Cardiac fibroblast (primary cell): ENCODE measurements at regions not wholly inside any gene's neighbourhood (a gene's known extent, or its start where the extent isn't known, plus 50 kb on each side); places are given as distances from the start of the nearest gene placed in this dataset.
A peak's percentile ranks its signal among the peaks of the same experiment; 100 is the strongest.

ENCODE experiments used
- DNase-seq, 2 donors: peaks; one replicate each; pipeline versions ENCODE4 v3.0.0 to v3.0.0-alpha.2; 2010; ENCODE audit warnings: low read depth in 2 of 2
- H3K4me3 ChIP-seq, 2 donors: replicated peaks in 1 of 2; 1 replicate in 1 of 2; 2 replicates in 1 of 2; pipeline ENCODE4 v1.5.1; 2011; ENCODE audit warnings: low read depth in 2 of 2, low read length in 2 of 2, mild to moderate bottlenecking in 2 of 2, moderate library complexity in 1 of 2
- TF ChIP-seq, protein P1 (sequence below): IDR thresholded peaks from one replicate; pipeline ENCODE4 v1.5.1; 2011; ENCODE audit warnings: low read depth, mild to moderate bottlenecking, low read length, inconsistent platforms

DNA sequence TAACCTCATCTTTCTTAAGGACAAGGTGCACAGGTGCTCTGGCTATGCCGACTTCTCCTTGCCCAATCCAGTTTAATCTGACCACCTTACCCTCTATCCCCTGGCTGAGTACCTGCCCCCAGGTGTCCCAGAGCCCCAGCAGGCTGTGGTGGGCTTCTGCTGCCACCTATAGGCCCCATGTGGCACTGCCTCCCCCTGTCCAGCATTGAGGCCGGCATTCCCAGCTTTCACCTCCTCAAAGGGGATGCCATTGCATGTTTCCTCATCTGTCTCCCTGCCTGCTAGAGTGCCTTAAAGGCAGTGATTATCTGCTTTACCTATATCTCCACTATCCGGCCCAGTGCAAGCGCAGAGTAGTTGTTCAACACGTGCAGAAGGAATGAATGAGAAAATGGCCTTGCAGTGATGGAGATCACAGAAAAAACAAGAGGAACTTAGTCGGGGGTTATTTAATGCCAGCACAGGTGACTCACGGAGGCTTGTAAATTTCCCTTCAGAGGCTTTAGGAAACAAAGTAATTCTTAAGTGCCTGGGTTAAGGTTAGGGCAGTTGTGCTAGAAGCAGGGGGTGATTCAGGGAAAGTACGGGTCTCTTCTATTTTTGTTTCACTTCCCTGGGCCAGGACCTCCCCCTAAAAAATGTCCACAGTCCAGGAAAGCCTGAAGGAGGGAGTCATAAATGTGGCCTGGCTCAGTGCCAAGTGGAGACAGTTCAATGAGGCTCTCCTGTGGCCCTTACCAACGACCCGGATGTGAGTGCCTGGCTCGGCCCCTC is 131.8 kb upstream of the NGF start:
- no peak overlapping the region for H3K4me3 ChIP-seq
- DNase-seq, result peak; percentile 51 to 74
- TF ChIP-seq, protein P1, sequence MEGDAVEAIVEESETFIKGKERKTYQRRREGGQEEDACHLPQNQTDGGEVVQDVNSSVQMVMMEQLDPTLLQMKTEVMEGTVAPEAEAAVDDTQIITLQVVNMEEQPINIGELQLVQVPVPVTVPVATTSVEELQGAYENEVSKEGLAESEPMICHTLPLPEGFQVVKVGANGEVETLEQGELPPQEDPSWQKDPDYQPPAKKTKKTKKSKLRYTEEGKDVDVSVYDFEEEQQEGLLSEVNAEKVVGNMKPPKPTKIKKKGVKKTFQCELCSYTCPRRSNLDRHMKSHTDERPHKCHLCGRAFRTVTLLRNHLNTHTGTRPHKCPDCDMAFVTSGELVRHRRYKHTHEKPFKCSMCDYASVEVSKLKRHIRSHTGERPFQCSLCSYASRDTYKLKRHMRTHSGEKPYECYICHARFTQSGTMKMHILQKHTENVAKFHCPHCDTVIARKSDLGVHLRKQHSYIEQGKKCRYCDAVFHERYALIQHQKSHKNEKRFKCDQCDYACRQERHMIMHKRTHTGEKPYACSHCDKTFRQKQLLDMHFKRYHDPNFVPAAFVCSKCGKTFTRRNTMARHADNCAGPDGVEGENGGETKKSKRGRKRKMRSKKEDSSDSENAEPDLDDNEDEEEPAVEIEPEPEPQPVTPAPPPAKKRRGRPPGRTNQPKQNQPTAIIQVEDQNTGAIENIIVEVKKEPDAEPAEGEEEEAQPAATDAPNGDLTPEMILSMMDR, result peak; percentile 99

DNA sequence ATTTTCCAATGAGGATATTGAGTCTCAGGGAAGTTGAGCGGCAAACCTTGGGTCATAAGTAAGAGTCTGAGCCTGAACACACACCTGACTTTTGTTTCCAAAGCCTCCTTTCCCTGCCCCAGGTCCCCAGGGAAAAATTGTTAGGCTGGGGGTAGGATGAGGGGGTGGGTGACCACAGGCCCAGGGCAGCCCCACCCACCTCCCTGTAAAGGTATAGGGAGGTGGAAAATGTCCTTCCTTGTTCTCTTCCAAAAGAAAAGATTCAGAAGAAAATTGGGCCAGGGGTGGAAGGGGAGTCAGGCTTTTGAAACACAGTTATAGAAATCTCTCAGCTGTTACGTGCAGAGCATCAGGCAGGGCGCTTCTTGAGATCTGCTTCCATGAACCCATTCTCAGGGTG is 129.7 kb upstream of the NGF start:
- TF ChIP-seq, protein P1, result no peak
- no peak for DNase-seq

DNA sequence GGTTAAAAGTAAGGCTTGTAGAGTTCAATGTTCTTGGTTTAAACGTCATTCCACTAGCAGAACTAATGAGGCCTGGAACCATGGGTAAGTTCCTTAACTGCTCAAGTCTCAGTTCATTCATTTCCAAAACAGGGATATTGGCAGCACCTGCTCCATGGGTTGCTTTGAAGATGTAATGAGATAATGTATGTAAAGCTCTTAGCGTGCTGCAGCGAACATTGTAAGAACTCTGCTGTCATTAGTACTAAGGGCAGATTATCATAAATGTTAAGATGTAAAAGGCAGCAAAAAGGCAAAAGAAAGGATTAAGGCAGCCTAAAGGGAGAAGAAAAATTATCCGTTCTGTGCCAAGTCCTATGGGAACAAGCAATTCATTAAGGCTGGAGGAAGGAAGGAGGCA is 129.1 kb upstream of the NGF start:
- TF ChIP-seq, protein P1, result no peak
- no peak overlapping the region for H3K4me3 ChIP-seq

More for the DNA sequence above, 129.7 kb upstream of the NGF start:
- no peak overlapping the region for H3K4me3 ChIP-seq

DNA sequence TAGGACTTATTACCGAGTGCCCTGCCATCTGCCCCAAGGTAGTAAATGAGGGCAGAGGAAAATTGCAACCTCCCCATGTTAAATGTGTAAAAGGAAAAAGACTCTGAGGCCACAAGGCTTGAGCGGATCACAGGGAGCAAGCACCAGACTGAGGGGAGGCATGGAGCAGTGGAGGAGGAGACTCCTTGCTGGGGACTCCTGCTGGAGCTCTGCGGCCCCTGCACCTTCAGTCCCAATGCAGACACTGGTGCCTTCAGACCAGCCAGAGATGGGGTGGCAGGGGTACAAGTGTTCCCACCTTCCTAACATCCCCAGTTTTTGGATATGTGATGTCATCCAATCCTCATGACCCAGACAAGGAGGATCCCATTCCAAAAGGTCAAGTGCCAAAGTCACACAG is 128.4 kb upstream of the NGF start:
- H3K4me3 ChIP-seq, result no peak overlapping the region
- DNase-seq, result peak in 1 of 2 donors; percentile 18
- TF ChIP-seq, protein P1, result peak; percentile 17

More for the DNA sequence above, 129.1 kb upstream of the NGF start:
- no peak for DNase-seq

DNA sequence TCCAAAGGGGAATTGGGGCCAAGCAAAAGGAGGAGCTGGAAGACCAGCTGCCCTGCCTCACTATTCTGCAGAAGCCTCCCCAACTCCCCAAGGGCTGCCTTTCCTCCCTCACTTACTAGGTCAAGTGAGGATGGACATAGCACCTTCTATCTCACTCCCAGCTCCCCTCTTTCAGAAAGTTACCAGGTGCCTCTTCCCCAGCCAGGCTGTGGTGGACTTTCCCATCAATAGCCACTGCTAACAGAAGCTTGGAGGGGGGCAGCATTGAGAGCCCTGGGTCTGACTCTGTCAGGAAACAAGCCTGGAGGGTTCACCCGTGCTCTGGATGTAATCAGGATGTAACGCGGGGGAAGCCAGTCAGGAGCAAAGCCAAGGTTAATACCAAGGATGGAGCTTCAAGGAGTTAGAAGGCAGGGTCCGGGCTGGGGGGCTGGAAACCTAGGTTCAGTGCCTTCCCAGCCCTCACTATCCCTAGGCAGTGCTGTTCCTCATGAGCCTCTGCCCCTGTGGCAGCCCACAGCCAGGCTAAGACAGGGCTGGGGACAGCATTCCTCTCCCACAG is 127.8 kb upstream of the NGF start:
- TF ChIP-seq, protein P1, result no peak
- no peak for DNase-seq

DNA sequence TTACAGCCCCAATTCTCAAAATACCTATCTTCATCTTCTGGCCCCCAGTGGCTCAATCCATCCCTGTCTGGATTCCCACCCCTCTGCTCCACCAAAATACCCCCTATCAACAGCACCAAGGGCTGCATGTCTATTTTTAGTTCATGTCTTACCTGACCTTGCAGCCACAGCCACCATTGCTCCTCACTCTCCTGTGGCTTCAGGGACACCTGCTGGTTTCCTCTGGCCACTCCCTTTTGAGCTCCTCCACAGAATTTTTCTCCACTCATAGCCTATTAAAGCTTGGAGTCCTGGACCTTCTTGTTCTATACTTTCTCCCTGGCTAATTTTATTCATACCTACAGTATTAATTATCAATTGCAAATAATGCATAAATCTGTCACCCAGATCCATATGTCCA is 125.3 kb upstream of the NGF start:
- TF ChIP-seq, protein P1, result no peak
- no peak for DNase-seq
- H3K4me3 ChIP-seq, result no peak overlapping the region

More for the DNA sequence above, 127.8 kb upstream of the NGF start:
- H3K4me3 ChIP-seq, result no peak overlapping the region
